Left colon (tissue), 2 donors: ENCODE measurements at regions not wholly inside any gene's neighbourhood (a gene's known extent, or its start where the extent isn't known, plus 50 kb on each side); places are given as distances from the start of the nearest gene placed in this dataset.
A peak's percentile ranks its signal among the peaks of the same experiment; 100 is the strongest.
"Not testable (repeated sequence)": the region's sequence is repeated elsewhere in the genome, so short reads cannot be mapped to it uniquely, and the experiment has no call there.

Experiments used
- ATAC-seq: fragments of 200-7000 bp; cut with Tn5 transposase; one replicate; pipeline ENCODE4 v1.9.1; 2020; ENCODE audit warnings: mild to moderate bottlenecking, moderate library complexity
- DNase-seq, 2 donors: peaks; one replicate each; pipeline ENCODE4 v3.0.0-alpha.2; 2020
- intact Hi-C, 2 donors: fragments of 100-400 bp; cut with DNase I in 1 of 2; cut with micrococcal nuclease in 1 of 2; formaldehyde crosslinking; loops; one replicate each; pipeline versions ENCODE4 v1.11.2 to v1.14.0; 2022; cut with DNase I, micrococcal nuclease
- donor health status: DM: no; HTN: no; CAD: no.
- donor health status: DM: yes; HTN: yes; CAD: no.

DNA sequence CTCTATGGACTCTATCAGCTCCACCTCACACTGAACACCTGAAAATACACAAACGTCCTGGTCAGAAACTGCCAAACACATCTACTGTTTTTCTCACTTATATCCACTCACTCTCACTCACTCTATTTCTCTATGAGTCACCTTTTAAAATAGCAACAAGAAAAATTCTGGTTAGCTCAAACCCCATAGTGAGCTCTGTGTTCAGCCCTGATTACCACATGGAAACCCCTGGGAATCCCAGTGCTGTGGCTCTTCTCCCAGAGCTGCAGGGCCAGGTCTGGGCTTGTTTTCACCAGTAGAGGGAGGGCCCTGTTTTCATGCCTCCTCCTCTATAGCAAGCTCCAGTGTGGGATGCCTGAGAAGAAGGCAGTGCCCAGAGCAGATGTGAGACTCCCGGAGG lies 1126.1 kb downstream of the TMEM121 start:
- no peak for DNase-seq
- ATAC-seq: no peak
- intact Hi-C loops: no loop called here

DNA sequence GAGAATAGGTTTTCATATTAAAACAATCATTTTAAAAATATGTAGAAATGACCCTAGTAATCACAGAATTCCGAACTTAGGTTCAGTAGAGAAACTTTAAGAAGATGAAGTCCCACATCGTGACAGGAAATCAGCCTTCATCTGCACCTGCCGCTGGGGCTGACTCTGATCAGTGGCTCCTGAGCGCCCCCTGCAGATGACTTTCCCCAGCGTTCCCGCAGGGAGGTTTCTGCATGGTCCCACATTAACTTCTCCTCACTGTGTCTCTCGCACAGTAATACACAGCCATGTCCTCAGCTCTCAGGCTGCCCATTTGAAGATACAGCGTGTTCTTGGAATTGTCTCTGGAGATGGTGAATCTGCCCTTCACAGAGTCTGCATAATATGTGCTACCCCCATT lies 1131.1 kb downstream of the TMEM121 start:
- ATAC-seq (no peak), DNase-seq (peak in 1 of 2 donors; percentile 56)
- intact Hi-C loops: no loop called here

DNA sequence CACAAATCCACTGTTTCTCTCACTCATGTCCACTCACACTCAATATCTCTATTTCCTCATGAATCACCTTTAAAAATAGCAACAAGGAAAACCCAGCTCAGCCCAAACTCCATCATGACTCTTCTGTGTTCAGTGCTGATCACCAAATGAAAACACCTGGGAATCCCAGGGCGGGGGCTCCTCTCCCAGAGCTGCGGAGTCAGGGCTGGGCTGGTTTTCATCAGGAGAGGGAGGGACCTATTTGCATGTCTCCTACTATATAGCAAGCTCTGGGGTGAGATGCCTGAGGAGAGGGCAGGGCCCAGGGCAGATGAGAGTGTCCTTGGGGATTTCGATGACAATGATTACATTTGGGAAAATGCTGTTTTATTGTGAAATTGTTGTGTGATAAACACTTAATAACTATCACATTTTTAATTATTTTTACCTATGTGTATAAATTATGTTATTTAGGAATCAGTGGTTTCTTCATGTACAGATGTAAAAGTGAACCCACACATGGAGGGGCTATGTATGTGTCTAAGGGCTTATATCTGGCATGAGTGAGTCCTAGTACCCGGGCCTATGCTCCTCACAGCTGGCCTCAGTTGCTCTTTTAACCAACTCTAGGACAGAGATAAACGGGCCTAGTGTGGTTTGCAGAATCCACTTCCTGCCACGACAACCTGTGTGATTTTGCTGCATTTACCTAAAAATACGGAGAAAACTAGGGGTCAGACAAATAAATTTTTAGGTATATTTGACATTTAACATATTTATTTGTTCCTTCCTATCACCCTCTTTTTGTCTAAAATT lies 1131.9 kb downstream of the TMEM121 start:
- ATAC-seq, DNase-seq, intact Hi-C loops: not testable (repeated sequence)

DNA sequence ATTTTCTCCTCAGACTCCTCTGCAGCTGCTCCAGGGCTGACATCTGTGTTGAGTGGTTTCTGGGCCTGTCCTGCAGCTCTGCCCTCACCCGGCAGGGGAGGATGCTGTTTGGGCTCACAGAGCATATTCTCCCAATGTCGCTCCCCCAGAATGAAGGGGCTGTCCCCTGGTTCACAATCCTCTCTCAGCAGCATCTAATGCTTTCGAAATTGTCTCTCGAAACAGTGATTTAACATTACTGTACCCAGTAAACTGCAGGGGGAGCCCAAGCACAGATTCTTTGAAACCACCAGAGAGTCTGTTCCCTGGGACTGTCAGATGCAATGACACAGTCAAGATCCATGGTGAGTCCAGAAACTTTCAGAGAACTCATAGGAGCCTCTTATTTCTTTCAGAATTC lies 1135.2 kb downstream of the TMEM121 start:
- intact Hi-C loops: not testable (repeated sequence)
- ATAC-seq (peak; percentile 56), DNase-seq (peak in 1 of 2 donors; percentile 55)

DNA sequence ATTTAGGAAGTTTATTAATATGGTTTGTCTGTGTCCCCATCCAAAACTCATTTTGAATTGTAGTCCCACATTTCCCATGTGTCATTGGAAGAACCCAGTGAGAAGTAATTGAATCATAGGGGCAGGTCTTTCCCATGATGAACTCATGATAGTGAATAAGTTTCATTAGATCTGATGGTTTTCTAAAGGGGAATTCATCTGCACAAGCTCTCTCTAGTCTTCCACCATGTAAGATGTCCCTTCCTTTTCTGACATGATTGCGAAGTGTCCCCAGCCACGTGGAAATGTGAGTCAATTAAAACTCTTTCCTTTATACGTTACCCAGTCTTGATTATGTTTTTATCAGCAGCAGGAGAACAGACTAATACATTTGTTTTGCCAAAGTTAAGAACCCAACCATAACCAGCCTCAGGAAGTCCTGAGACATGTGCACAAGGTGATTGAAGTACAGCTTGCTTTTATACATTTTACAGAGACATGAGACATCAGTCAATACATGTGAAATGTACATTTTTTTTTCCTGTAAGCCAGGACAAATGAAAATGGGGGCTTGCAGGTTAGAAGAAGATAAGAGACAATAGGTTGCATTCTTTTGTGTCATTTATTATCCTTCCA lies 1136.7 kb downstream of the TMEM121 start:
- no peak for ATAC-seq
- DNase-seq: no peak
- intact Hi-C loops: no loop called here

DNA sequence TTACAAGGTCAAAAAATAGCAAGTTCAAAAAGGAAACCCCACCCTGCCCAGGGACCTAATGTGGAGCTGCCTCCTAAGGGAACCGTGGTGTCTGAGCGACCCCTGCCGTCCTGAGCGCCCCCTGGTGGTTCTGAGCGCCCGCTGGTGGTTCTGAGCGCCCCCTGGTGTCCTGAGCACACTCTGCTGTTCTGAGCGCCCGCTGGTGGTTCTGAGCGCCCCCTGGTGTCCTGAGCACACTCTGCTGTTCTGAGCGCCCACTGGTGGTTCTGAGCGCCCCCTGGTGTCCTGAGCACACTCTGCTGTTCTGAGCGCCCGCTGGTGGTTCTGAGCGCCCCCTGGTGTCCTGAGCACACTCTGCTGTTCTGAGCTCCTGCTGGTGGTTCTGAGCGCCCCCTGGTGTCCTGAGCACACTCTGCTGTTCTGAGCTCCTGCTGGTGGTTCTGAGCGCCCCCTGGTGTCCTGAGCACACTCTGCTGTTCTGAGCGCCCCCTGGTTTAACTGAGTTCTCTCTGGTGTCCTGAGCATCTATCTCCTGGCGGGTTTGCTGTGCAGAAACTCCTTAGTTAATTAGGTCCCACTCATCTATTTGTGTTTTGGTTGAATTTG lies 1137.5 kb downstream of the TMEM121 start:
- intact Hi-C loops: not testable (repeated sequence)

DNA sequence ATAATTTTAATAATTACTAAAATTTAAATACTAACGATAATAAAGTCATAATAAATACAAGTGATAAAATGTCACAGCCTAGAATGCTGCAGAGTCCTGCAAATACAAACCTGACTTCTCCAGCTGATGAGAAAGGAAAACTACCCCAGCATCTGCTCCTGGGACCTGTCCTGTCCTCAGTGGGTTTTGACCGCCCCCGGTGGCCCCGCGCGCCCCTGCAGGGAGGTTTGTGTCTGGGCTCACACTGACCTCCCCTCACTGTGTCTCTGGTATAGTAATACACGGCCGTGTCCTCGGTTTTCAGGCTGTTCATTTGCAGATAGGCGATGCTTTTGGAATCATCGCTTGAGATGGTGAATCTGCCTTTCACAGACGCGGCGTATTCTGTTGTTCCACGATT lies 1139.4 kb downstream of the TMEM121 start:
- ATAC-seq (no peak), DNase-seq (no peak)
- intact Hi-C loops: no loop called here

More for the DNA sequence above, 1137.5 kb downstream of the TMEM121 start:
- ATAC-seq: not testable (repeated sequence)
- peak in 1 of 2 donors; percentile 47 for DNase-seq

DNA sequence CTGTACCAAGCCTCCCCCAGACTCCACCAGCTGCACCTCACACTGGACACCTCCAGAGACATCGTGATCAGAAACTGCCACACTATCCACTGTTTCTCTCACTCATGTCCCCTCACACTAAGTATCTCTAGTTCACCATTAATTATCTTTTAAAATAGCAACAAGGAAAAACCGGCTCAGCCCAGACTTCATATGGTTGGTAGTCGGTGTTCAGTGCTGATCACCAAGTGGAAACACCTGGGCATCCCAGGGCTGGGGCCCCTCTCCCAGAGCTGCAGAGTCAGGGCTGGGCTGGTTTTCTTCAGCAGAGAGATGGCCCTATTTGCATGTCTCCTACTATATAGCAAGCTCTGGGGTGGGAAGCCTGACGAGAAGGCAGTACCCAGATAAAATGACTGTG lies 1140.0 kb downstream of the TMEM121 start:
- DNase-seq (no peak), ATAC-seq (no peak)
- intact Hi-C loops: no loop called here

DNA sequence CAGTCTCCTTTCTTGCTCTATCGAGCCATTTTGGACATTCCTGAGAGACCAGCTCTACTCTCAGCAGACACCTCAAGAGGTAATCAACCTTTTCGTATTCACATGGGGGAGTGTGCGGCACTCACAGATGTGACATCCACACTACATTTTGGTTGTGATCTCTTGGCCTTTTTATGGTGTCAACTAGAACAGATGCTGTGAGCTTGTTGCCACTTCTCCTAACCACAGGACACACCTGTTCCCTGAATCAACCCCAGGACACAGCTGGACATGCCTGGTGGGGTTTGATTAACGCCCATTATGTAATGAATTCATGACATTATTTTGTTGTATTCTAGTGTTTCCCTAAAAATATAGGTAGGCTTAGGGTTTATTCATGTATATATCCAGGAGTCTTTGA lies 1143.6 kb downstream of the TMEM121 start:
- intact Hi-C loops: no loop called here
- no peak for DNase-seq
- ATAC-seq: no peak

DNA sequence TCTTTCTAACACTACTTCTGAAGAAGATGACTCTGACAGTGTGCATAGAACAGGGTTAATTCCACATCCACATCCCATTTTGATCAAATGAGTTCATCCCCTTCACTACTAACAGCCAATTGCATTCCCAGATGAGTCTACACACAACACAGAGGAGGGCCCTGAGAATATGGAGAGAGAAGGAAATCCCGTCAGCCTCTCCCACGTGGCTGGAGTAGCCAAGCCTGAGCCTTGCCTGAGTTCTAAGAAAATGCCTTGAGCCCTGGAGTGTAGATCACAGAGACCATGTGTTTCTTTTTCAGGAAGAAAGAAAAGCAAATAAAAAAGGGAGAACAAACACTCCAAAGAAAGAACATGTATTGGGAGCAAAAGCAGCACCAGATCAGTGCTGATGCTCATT lies 1147.7 kb downstream of the TMEM121 start:
- intact Hi-C loops, DNase-seq, ATAC-seq: not testable (repeated sequence)

DNA sequence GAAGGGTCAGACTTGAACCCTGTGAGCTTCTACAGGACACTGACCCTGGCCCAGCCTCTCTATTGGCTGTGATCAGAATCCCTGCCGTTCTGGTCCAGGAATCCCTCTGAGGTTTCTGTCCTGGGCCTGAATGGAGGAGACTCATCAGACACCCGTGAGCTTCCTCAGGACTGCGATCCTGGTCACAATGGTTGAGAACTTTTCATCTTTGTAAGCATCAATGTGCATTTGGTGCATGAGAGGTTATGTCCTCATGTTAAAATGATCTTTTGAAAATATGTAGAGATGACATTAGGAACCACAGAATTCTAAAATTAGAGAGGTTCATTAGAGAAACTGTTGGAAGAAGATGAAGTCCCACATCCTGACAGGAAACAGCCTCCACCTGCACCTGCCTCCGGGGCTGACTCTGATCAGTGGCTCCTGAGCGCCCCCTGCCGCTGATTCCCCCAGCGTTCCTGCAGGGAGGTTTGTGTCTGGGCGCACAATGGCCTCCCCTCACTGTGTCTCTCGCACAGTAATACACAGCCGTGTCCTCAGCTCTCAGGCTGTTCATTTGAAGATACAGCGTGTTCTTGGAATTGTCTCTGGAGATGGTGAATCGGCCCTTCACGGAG lies 1148.2 kb downstream of the TMEM121 start:
- intact Hi-C loops, DNase-seq, ATAC-seq: not testable (repeated sequence)

DNA sequence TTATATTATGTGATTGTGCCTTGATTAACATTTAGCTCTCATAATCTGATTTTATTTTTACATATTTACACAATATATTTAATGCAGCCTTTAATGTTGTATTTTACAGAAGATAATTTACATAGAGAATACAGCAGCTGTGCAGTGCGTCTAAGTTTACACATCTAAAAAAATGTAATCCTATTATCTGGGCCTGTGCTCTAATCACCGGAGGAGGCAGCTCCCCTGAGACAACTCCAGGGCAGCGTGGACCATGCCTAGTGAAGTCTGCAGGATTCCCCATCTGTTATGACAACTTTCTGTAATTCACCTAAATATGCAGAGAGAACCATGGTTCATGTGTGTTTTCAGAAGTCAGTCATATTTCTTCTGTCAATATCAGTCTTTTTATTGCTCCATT lies 1149.3 kb downstream of the TMEM121 start:
- ATAC-seq, intact Hi-C loops, DNase-seq: not testable (repeated sequence)

DNA sequence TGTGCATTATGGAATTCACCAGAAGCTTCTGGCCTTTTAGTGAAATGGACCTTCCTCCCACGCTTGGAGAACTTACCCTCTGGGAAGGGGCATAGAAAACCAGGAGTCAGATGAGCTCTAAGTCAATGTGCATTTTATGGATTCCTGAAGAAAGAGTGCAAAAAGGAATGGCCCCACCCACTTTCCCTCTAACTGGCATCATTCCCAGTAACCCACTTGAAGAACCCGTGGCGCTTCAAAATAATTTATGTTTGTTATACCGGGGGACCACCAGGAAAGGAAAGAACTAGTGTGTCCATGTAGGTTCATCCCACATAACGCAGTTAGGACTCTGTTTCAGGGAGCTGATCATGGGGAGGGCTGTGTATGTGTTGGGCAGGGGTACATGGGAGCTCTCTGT lies 1153.4 kb downstream of the TMEM121 start:
- intact Hi-C loops: no loop called here
- no peak for DNase-seq
- ATAC-seq: no peak

DNA sequence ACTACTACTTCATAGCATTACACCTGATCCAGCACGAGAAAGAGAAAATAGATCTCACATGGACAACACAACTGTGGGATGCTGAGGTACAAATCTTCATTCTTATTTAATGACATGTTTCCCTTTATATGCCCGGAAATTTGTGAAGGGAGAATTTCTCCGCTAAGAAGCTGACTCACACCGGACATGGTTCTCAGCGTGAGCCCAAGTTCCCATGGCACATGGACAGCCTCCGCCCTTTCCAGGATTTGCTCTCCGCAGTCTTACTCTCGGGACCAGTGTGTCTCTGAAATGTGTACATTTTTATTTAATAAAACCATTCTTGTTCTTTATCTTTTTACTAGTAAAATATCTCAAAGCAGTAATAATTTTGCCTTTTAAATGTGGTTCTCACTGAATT lies 1154.8 kb downstream of the TMEM121 start:
- ATAC-seq (no peak), DNase-seq (no peak)
- intact Hi-C loops: no loop called here

DNA sequence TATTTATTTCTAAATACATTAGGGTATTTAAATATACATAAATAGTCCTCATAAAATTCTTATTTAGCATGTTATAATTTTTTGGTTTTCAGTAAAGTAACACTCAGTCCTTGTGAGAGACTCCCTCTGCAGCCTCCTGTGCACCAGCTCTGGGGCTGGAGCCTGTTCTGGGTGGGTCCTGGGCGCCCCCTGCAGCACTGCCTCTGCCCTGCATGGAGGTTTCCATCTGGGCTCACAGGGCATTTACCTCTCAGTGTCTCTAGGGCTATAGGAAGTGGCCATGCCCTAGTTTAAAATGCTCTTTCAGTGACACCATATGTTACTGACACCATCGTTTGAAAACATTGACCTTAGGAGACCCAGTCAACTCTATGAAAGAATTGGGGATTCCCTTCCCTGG lies 1155.2 kb downstream of the TMEM121 start:
- no peak for DNase-seq
- no peak for ATAC-seq
- intact Hi-C loops: no loop called here

DNA sequence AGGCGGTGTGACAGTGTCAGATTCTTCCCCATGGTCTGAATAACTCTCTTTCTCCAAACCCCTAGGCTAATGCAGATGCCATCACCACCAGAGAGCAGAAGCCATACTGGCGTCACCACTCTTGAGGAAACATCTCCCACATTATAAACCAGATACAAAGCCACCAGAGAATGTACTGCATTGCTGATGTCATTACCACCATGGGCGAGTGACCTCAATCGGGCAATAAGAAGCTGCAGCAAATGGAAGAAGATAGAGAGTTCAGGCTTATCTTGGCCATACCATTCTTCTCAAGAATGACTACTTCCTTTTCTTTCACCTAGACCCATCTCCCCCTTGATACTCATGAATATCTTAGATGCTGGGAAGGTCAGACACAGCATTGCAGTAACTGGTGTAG lies 1157.2 kb downstream of the TMEM121 start:
- ATAC-seq (no peak), DNase-seq (no peak)
- intact Hi-C loops: no loop called here

DNA sequence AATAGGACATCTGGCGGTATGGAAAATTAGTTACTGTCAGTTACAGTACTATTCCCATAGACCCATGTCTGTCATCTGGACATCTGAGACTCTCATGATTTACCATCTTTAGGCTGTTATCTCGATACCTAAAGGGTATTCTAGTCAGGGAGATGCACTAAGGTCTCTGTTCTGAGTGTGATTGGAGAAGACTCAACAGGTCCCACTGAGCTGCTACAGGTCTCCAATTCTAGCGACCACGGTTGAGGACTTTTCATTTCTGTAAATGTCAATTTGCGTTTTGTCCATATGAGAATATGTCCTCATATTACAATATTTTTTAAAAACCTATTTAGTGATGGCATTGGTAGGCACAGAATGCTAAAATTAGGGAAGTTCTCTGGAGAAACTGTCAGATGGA lies 1160.2 kb downstream of the TMEM121 start:
- intact Hi-C loops: no loop called here
- ATAC-seq (no peak), DNase-seq (no peak)

DNA sequence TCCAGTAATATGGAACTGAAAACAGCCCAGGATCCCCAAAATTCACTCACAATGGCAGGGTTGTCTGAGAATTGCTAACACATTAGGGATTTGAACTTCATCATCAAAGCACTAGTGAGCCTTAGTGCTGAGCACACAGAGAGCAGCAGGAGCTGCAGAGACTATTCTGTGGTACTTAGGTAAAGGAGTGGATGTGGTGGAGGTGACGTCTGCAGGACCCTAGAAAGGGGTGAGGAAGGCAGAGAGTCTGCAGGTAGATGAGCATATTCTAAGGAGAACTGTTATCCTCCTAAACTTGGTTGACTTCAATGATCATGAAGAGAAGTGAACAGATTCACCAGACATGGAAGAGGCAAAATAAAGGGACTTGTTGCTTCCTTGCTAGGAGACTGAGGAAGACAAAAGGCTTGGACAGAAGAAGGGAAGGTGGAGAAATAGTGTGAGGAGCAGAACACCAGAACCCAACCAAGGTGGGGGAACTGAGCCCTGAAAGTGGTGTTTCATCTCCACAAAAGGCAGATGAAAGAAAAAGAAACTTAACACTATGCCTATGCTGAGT lies 1164.0 kb downstream of the TMEM121 start:
- no peak for ATAC-seq
- intact Hi-C loops: no loop called here
- DNase-seq: no peak

DNA sequence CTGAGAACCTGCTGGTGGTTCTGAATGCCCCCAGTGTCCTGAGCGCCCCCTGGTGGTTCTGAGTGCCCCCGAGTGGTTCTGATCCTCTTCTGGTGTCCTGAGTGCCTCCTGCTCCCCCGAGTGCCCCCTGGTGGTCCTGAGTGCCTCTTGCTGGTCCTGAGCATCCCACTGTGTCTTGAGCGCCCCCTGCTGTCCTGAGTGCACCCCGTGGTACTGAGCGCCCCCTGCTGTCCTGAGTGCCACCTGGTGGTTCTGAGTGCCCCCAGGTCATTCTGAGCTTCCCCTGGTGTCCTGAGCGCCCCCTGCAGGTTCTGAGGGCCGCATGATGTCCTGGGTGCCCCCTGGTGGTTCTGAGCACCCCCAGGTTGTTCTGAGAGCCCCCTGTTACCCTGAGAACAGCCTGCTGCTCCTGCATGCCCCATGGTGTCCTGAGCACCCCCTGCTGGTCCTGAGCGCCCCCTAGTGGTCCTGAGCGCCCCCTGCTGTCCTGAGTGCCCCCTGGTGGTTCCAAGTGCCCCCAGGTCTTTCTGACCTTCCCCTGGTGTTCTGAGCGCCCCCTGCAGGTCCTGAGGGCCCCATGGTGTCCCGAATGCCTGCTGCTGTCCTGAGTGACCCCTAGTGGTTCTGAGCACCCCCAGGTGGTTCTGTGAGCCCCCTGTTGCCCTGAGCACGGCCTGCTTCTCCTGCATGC lies 1165.4 kb downstream of the TMEM121 start:
- ATAC-seq (no peak), DNase-seq (peak in 1 of 2 donors; percentile 58)
- intact Hi-C loops: no loop called here
